Hematopoietic multipotent progenitor cell treated with erythropoietin and hydrocortisone succinate and interleukin-3 and kit ligand, for 15 days (in vitro differentiated cells): ENCODE measurements at regions not wholly inside any gene's neighbourhood (a gene's known extent, or its start where the extent isn't known, plus 50 kb on each side); places are given as distances from the start of the nearest gene placed in this dataset.
"Not testable (repeated sequence)": the region's sequence is repeated elsewhere in the genome, so short reads cannot be mapped to it uniquely, and the experiment has no call there.

Experiments
- DNase-seq: peaks from one replicate; pipeline ENCODE4 v3.0.0-alpha.2; 2015; ENCODE audit warnings: low spot score

DNA sequence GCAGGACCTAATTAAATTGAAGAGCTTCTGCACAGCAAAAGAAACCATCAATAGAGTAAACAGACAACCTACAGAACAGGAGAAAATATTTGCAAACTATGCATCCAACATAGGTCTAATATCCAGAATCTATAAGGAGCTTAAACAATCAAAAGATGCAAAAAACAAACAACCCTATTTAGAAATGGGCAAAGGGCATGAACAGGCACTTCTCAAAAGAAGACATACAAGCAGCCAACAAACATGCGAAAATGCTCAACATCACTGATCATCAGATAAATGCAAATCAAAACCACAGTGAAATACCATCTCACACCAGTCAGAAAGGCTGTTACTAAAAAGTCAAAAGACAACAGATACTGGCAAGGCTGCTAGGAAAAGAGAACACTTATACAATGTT, 189.2 kb downstream of the CYP26B1 start:
- DNase-seq: not testable (repeated sequence)

DNA sequence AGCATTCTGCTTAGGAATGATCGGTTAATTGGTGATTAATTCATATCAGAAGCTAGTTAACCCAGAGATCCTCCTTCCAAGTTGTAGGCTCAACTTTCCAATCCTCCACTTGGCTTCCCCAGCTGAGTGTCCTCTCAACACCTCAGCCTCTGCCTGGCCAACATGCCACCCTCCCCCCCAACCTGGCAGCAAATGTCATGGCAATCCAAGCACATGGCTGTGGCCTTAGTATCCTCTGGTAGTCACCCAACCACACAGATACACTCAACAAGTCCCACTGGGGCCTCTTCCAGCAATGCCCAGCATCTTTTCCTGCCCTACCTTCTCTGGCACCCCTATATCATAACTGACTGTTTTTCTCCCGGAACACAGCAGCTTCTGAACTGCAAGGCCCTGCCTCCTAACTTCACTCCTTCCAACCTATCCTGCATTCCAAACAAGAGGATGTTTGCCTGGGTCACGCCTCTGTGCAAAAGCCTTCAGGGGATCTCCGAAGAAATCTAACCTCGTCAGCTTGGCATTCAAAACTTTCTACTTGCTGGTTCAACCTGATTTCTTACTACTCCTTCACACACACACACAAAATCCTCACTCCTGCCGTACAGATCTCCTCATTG, 195.0 kb downstream of the CYP26B1 start:
- DNase-seq: no peak

DNA sequence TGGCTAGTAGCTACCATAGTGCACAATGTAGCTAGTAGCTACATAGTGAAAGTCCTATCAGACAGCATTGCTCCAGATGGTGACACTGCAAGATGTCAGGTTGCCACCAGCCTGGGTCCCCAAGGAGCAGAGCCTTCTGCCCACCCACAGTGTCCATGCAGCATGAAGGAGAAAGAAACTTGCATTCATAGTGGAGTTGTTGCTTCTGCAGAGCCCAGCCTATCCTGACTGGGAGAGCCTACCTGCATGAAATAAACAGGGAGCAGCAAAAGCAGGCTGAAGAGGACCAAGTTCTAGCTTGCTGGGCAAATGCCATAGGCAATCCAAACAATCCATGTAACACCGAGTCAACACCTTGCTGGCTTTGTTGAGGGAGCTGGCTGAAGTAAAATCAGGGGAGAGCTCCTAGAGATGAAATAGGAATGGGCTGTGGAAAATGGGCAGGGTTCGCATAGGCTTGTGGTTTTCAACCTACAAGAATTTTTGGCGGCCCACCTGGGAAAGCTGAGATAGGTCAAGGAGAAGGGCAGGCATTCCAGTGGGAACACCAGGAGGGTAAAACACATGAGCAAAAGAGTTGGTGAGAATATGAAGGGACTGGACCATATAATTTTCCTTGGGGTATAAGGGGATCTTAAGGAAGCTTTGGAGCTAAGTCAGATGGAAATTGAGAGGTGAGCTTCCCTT, 195.8 kb downstream of the CYP26B1 start:
- DNase-seq: no peak

DNA sequence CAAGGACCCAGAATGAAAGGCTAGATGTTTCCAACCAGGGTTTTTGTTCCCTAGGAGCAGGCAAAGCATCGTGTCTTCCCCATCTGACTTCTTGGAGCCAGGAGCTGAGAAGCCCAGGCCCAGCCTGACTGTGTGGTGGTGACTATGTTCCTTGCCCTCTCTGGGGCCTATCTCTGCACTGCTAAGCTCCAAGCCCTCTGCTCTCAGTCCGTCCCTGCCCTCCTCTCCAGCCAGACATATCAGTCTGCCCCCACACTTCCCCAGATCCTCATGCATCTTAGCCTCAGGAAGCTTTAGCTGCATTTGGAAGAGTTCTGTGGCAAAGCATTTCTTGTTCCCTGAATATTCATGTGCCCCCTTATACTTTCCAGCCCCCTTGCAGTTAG, 196.6 kb downstream of the CYP26B1 start:
- DNase-seq: no peak

DNA sequence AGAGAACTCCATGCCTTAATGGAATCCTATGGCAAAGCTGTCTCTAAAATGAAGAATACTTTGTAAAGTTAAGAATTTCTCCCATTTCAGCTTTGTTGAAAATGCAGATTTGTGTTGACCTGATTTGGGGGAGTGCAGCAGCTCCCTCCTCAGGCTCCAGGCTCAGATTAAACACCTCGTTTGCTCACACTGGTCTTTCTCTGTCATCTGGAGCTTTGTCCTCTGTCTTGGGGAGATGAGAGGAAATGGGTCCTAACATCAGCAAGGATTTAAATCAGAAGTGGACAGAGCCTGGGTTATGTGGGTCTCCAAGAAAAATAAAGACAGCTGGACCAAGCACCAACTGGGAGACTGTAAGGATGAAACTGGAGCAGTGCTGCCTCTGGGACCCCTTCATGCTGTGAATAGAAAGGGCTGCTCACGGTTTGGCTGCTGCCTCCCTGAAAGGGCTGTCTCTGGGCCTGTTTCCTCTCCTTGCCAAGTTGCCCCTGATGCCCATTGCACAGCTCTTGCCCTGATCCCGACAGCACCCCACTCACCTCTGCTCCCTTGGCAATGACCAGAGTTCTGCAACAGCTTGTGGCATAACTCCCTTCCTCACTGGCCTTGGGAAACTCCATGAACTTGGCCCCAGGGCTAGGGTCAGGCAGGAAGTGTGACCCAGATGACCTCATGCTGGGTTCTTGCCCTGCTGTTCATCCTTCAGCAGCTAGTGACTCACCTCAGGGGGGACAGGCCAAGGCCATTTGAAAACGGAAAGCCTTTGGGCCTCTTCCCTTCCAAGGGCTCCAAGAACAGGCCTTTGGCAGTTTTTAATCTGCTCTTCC, 197.2 kb downstream of the CYP26B1 start:
- DNase-seq: no peak

DNA sequence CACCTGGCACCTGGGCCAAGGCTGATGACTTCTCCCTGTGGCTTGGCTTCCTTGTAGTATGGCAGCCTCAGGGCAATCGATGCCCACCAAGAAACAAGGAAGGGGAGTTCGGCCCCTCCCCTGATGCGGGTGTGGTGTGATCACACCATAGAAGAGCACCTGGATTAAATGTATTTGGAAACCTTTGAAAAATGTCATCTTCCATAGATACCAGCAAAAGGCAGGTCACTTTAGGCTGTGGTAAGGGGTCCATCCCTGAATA, 198.2 kb downstream of the CYP26B1 start:
- DNase-seq: no peak

DNA sequence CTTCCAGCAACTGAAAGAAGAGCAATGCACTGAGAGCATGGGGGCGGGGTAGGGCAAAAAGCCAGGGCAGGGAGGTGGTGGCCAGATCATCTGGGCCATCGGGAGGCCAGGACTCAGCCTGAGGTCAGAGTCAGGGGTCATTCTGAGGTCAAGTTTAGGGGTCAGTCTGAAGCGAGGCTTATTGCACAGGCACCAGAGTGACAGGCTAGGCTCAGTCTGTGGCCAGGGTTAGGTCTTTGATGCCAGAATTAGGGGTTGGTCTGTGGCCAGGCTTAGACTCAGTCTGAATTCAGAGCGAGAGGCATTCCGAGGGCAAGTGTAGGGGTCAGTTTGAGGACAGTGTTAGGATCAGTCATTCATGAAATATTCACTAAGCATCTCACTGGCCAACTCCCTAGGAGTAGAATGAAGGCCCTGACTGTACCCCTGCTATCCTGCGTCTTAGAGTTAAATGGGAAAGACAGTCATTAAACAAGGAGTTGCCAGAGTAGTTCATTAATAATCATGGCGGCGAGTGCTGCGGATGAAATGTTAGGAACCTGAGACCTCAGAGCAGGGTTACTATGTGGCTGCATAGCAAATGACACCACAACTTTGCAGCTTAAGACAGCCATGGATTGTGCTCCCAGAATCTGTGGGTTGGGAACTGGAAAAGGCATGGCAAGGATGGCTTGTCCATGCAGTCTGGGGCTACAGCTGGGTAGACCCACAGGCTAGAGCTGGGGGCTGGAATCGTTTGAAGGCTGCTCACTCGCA, 198.7 kb downstream of the CYP26B1 start:
- no peak for DNase-seq

DNA sequence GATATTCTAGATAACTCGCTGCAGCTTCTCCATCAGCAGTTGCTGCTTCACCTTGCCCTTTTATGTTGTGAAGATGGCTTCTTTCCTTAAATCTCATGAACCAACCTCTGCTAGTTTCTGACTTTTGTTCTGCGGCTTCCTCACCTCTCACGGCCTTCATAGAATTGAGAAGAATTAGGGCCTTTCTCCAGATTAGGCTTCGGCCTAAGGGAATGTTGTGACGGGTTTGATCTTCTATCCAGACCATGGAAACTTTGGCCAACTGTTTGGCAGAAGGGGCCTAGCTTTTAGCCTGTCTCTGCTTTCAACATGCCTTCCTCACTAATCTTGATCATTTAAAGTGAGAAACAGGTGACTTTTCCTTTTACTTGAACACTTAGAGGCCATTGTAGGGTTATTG, 199.9 kb downstream of the CYP26B1 start:
- no peak for DNase-seq

DNA sequence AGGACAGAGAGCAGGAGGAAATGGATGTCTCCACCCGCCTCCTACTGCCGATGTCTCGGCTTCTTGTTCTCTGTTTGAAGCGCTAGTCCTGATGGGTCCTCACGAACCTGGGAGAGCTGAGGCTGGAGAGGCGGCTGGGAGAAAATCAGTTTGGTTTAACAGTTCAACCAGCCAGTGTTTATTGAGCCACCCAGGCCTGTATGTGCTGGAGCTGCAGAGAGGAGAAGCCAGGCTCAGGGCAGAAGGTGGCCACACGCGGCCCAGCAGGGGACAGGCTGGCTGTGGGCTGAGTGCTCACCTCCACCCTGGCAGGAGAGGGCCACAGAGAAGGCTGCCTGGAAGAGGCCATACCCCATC, 202.1 kb downstream of the CYP26B1 start:
- no peak for DNase-seq

DNA sequence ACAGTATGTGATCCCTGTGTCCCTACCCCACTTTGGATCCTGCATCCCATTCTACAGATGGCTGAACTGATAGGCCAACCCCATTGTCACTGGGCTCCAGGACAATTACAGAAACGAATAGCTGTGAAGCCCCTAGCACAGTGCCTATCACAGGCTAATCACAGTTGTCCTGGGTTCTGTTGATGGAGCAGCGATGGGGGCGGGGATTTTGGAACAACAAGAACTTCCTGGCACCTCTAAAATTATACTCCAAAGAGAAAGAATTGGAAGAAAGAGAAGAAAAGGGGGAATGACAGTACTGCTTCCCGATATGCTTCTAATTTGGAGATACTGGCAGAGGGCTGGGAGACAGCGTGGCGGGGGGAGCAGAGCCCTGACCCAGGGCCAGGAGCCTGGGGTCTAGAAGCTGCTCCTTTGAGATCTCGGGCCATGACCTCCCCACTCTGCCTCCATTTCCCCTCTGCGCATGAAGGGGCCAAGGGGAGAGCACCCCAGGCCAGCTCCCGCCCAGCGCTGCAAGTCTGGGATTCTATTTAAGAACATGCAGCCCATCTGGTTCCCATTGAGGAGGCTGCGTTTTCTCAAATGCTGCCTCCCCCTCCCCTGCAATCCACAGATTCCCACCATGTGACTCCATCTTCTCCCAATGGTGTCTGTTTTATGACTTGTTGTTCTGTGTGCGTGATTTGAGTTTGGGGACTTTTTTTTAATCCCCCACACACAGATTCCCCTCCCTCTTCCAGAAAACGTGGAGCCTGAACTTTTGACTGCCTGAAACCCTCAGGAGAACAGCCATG, 202.7 kb downstream of the CYP26B1 start:
- DNase-seq: no peak

DNA sequence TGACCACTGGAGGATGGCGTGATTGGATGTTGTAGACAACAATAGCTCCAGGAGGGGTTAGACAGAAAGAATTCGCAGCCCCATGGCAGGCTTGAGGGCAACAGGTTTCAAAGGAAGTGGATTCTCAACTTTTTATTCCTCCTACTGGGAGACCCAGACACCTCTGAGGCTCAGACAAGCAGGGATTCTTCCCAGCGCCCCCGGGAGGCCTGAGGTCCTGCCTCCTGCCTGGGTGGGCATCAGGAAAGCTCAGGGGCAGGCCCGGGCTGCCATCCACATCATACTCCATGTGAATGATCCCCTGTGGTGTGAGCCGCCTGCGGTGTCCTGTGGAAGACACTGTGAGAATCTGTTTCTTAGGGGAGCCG, 203.5 kb downstream of the CYP26B1 start:
- no peak for DNase-seq

DNA sequence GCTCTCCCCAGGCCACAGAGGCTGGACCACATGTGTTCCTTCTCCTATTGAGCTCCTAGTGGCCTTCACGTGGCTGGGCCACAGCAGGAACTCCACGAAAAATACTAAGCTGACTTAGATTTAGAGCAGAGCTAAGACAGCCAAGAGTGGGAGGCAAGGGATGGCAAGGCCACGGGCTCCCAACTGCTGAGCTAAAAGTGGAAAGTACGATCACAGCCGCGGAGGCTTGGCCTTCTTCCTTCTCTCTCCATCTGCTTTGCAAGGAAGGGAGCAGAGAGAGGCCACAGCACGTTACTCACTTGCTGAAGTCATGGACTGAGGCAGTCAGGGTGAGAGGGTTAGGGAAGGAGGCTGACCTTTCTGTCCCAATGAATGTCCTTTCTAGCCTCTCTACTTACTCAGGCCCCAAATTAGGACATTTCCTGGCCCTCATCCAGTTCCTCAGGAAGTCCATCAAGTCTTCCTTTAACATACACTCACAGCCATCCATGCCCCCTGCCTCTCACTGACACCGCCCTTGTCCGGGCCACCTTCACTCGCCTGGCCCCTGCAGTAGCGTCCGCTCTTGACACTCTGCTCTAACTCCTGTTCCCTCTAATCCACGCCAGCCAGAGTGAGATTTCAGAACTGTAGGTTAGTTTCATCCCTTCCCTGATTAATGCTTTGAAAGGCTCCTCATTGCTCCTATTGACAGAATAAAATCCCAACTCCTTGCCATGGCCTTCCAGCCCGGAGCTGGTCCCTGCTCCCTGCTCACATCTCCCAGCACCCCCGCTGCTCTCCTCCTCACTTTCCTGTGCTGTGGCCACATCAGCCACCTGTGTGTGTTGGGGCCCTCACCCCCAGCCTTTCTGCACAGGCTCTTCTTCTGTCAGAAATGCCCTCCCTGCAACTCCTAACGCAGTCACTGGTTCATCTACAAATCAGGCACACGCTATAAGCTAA, 204.2 kb downstream of the CYP26B1 start:
- DNase-seq: no peak

DNA sequence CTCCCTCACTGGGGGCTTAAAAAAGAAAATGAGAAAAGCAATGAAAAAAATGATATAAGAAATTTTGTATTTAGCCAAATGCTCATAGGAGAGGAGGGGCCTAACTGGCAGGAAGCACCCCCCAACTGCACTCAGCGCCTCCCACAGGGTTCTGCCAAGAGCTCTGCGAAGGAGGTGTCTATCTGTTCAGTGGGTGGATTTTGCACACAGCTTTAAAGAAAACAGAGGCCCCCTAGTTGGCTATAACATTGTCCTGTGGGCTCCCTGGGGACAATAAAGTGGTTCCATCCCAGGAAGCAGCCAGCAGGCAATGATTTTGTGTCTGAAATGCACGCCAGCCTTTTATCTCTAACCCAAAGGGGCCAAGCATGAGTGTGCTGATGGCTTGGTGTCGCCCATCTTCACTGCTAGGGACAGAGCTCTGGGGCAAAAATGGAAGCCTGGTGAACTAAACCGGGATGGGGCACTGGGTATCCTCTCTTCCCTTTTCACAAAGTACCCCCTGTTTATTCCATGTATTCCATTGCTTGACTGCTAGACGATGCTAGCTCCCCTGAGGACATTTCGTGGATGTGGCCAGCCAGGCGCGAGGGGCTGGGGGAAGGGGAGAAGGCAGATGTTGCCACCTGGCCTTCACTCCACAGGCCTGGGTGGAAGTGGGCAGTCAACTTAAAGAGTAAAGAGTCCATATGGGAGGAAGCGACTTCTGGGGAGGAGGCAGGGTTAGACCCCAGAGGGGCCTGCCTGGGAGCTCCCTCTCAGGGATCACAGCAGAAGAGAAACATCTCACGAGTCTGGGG, 205.7 kb downstream of the CYP26B1 start:
- DNase-seq: no peak

DNA sequence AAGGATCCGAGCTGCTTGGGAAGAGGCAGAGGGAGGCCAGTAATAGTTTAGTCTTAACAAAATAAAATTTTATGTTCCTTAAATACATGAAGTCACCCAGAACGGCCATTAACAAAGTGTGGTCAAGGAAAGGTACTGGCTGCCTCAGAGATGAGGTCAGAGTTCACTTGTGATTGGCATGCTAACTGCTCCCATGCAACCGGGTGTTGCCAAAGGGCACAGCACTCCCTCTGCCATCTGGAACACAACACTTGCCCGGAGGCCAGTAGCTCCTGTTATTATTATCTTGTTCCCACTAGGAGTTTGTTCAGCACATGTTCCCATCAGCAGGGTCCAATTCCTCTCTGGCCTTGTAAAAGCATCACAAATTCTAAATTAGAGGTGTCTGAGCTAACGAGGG, 207.0 kb downstream of the CYP26B1 start:
- DNase-seq: no peak

DNA sequence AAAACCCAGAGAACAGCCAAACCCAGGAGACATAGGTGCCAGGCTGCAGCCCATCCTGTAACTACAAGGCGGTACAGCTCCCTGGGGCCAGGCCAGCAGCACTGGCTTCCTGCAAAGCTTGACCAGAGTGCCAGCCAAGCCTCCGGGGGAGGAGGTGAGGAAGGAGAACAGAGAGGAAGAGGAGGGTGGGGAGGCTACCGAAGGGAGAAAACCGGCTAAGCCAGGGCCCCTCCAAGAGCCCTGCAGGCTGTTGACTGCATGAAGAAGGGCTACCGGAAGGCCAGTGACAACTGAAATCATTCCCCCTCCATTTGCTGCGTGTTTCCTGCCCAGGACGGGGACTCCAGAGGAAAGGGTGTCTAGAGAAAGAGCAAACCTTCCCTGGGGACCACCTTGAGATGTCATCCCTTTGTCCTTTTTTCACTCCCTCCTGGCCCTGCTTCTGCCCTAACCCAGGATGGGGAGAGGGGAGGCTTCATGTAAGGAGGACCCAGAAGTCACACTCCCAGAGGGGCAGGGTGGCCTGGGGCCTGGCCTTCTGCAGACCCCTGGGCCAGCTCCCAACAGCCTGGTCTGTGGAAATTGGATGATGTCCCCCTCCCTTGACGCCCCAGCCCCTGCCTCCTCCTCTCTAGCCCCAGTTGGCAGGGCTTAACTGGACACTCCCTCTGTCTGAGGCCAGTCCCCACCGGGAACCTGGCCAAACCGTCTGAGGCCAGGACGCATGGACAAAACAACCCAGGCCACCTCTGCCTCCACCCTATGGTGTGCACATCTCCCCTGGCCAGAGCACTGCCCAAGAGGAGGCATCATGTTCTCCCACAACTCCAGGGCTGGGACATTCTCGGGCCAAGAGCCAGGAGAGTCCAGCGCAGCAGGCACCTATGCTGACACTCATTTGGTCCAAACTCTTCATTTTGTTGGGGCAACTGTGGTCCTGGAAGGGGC, 207.8 kb downstream of the CYP26B1 start:
- DNase-seq: no peak

DNA sequence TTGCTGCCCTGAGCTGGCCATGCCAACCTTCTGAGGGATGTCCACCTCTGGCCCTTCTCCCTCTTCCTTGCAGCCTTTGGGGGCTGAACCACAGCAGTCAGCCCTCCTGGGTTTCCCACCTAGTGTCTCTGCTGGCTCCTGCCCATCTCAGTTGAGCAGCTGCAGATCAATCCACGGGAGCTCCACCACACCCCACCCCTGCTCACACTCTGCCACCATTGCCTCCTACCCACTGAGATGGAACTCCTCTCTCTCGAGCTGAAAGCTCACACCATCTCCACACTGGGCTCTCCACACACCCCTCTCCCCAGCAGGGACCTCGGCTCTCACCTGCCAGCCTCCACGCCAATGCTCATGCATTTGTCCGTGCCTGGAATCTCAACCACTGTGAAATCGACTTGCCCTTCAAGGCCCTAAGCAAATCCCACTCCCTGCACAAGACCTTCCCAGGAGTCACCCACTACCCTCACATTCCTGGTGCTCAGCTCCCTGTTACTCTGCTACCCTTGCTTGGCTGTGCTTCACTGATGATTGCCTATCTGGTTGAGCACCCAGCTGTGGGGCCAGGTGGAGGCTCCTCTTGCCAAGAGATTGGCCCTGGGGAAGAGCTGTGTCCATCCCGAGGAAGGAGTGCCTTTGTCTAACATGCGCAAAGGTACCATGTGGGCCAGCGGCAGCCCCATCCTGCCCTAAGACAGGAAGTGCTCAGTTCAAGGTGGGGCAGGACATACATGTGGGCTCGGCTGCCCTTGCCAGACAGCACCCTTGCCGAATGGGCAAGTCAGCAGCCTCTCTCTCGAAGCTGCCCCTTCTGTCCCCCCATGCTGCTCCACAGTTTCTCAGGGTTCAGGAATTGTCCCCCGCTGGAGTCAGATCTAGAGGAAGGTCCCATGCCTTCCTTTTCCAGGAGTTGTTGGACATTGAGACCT, 208.7 kb downstream of the CYP26B1 start:
- no peak for DNase-seq

DNA sequence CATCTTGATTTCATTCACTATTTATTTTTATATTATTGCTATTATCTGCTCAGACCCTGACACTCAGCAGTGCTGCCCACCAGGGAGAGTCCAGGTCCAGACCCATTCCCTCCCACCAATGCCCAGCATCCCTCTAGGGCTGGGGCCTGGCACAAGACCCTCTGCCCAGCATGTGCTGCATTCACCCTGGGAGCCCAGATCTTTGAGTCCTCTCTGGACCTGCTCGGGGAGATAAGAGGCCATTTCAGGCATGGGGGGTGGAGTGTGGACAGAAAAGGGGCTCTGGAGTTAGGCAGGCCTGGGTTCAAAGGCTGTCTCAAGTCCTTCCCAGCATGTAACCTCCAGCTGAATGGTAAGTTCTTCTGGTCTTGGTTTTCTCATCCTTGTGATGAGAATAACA, 209.6 kb downstream of the CYP26B1 start:
- DNase-seq: no peak

DNA sequence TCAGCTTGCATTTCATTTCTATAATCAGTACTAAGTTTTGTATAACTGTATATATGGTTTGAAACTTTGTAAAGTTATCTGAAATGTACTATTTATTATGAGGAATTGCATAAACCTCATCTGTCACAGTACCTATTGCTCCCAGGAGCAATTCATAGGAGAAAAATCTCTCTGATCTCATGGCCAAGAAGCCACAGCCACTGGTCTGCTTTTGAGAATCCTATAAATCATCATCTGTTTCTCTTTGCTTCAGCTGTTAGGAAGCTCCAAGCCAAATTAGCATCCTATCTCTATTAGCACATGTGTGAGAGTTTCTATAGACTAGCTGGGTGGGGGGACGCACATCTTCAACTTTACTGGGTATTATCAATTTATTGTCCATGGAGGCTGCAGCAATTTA, 210.3 kb downstream of the CYP26B1 start:
- DNase-seq: no peak
